ENCODE measurements at regions not wholly inside any gene's neighbourhood (a gene's known extent, or its start where the extent isn't known, plus 50 kb on each side); places are given as distances from the start of the nearest gene placed in this dataset.

DNA sequence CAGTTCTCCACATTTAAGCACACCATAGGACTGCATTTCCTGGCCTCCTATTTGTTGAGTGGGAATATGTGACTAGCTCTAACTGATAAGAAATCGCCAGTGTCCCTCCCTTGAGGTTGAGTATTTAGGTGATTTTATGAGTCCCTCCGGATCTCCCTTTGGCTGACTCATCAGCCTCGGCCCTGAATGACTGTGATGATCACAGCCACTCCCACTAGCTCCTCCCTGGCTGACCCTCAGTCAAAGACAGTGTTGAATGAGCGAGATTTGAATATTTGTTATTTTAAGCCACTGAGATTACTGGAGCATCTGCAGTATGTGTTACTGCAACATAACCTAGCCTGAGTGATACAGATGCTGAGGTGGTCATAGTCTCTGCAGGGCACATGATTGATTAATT, 515.3 kb downstream of the EPHB1 start:
- Histone ChIP-seq H3K27me3 (no peaks in the 10 kb centered on the region), H3K4me3 (no peak overlapping the region), H3K27ac (no peak overlapping the region), H3K4me1 (no peaks in the 10 kb centered on the region), H3K9me3 (no peaks in the 10 kb centered on the region), H3K36me3 (ENCODE audit: low read depth, missing control alignments) (no peaks in the 10 kb centered on the region)
- intact Hi-C loops (cut with DNase I; ENCODE audit: low total_unique reads), result no loop called here
- TF ChIP-seq POLR2A (IDR thresholded peaks at IDR 0.05), result no peak
- no peak for TF ChIP-seq CTCF (IDR thresholded peaks at IDR 0.05)
- 40 to 44% methylated on average over 4 of the region's 4 CpGs for WGBS, 2 donors
- DNase-seq, result no peak

- H3K27ac ChIP-seq, result no peak overlapping the region
- 87 to 93% methylated on average over 5 of the region's 5 CpGs for WGBS, 2 donors
- no peak for TF ChIP-seq CTCF (IDR thresholded peaks at IDR 0.05)
- no peak for TF ChIP-seq POLR2A (IDR thresholded peaks at IDR 0.05)
- H3K36me3 ChIP-seq (ENCODE audit: low read depth, missing control alignments), result no peaks in the 10 kb centered on the region
- no peaks in the 10 kb centered on the region for H3K4me1 ChIP-seq
- no peaks in the 10 kb centered on the region for H3K9me3 ChIP-seq
- no peak overlapping the region for H3K4me3 ChIP-seq
- intact Hi-C loops (cut with DNase I; ENCODE audit: low total_unique reads), result no loop called here
- no peak for DNase-seq
- no peaks in the 10 kb centered on the region for H3K27me3 ChIP-seq
Measured at GRCh38 chr3:135311699-135312098, 516.6 kb downstream of the EPHB1 start.

- Histone ChIP-seq H3K4me1 (no peaks in the 10 kb centered on the region), H3K4me3 (no peak overlapping the region), H3K27ac (no peak overlapping the region), H3K27me3 (no peaks in the 10 kb centered on the region), H3K36me3 (ENCODE audit: low read depth, missing control alignments) (no peaks in the 10 kb centered on the region), H3K9me3 (no peaks in the 10 kb centered on the region)
- no peak for TF ChIP-seq CTCF (IDR thresholded peaks at IDR 0.05)
- no peak for TF ChIP-seq POLR2A (IDR thresholded peaks at IDR 0.05)
- 93 to 95% methylated on average over 1 of the region's 1 CpG for WGBS, 2 donors
- intact Hi-C loops (cut with DNase I; ENCODE audit: low total_unique reads), result no loop called here
- no peak for DNase-seq
Measured at GRCh38 chr3:135314237-135314636, 519.2 kb downstream of the EPHB1 start.

- DNase-seq, result no peak
Measured at GRCh38 chr3:135324301-135324700, 529.2 kb downstream of the EPHB1 start.

More at GRCh38 chr3:135324301-135324700, 529.2 kb downstream of the EPHB1 start:
- intact Hi-C loops (cut with DNase I; ENCODE audit: low total_unique reads), result no loop called here
- no peaks in the 10 kb centered on the region for H3K27me3 ChIP-seq
- H3K36me3 ChIP-seq (ENCODE audit: low read depth, missing control alignments), result no peaks in the 10 kb centered on the region
- no peaks in the 10 kb centered on the region for H3K9me3 ChIP-seq
- H3K4me3 ChIP-seq, result no peak overlapping the region
- H3K4me1 ChIP-seq, result no peaks in the 10 kb centered on the region
- TF ChIP-seq CTCF (IDR thresholded peaks at IDR 0.05) (no peak), POLR2A (IDR thresholded peaks at IDR 0.05) (no peak)
- no peak overlapping the region for H3K27ac ChIP-seq
- 60 to 62% methylated on average over 5 of the region's 5 CpGs for WGBS, 2 donors
